ENCODE measurements at regions not wholly inside any gene's neighbourhood (a gene's known extent, or its start where the extent isn't known, plus 50 kb on each side); places are given as distances from the start of the nearest gene placed in this dataset.

DNA sequence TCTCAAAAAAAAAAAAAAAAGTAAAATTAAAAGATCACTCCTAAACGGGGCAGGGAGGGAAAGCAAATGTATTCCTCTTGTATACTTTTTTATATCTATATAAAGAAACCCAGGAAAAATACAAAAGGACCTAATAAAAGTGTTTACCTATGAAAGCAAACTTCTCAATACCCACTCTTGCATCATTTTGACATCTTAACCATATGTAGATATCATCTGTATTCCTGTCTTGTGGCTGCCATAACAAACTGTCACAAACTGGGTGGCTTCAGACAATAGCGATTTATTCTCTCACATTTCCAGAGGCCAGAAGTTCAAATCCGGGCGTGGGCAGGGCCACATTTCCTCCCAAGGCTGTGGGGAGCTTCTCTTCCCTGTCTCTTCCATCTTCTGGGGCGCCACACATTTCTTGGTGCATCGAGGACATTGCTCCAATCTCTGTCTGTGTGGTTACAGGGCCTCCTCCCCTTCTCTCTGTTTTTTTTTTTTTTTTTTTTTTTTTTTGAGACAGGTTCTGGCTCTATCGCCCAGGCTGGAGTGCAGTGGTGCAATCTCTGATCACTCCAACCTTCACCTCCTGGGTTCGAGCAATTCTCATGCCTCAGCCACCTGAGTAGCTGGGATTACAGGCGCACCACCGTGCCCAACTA lies 58.4 kb upstream of the IL17B start:
- POLR2A ChIA-PET, result interaction anchor here (0.6 to 1.7 kb wide), 2 partner anchors 8 to 177 kb away, joined by 3 to 4 read pairs; no protein-coding TSS in a partner anchor
- ATAC-seq (no peak), DNase-seq (ENCODE audit: low read depth, low spot score) (no peak)
- H3K27me3 ChIP-seq (ENCODE audit: insufficient read depth, low read length), result no peaks in the 10 kb centered on the region
- no peaks in the 10 kb centered on the region for H4K20me1 ChIP-seq (ENCODE audit: insufficient read depth)
- no TSS peak for BruUV-seq (replicated peaks)
- H3K4me3 ChIP-seq (replicated peaks in 1 of 2; ENCODE audit: low read depth in 1 of 2, low read length in 2 of 2), result no peak overlapping the region
- TF ChIP-seq RAD21 (IDR thresholded peaks at IDR 0.05; ENCODE audit: low read depth) (no peak), FOSL1 (IDR thresholded peaks at IDR 0.05; ENCODE audit: low read depth) (no peak), YY1 (IDR thresholded peaks at IDR 0.05; ENCODE audit: extremely low read depth, insufficient replicate concordance, low read depth, low read length) (no peak), CBX3 (IDR thresholded peaks at IDR 0.05; ENCODE audit: low read depth) (no peak), SIN3A (IDR thresholded peaks at IDR 0.05; ENCODE audit: low read depth) (no peak), CEBPB (IDR thresholded peaks at IDR 0.05; ENCODE audit: low read depth) (no peak), ZNF274 (IDR thresholded peaks at IDR 0.05; ENCODE audit: low read depth, low read length) (no peak), SP1 (IDR thresholded peaks at IDR 0.05; ENCODE audit: low read depth) (no peak)
- no peaks in the 10 kb centered on the region for H3K9me2 ChIP-seq (ENCODE audit: insufficient read depth)
- H2AFZ ChIP-seq (ENCODE audit: low read depth, low read length, poor library complexity, severe bottlenecking), result no peak overlapping the region
- RAD21 ChIA-PET (ENCODE audit: low non-redundant PET in 1 of 2, low total read pairs in 2 of 2, uncharacterized antibody in 2 of 2, unreplicated experiment in 2 of 2), result no interaction called here
- no peak overlapping the region for H3K27ac ChIP-seq (ENCODE audit: low read depth, low read length)
- H3K36me3 ChIP-seq (ENCODE audit: control insufficient read depth in 1 of 2, insufficient read depth in 2 of 2, low read length in 2 of 2), result no peaks in the 10 kb centered on the region
- H3K79me2 ChIP-seq (ENCODE audit: insufficient read depth, low read length), result no peaks in the 10 kb centered on the region
- H3K4me2 ChIP-seq (ENCODE audit: low read length), result no peak overlapping the region
- intact Hi-C loops (cut with micrococcal nuclease), result no loop called here
- H3K4me1 ChIP-seq (ENCODE audit: control insufficient read depth in 1 of 2, insufficient read depth in 2 of 2, low read length in 2 of 2), result peaks cover 27 to 60% of the 10 kb centered on the region in 2 experiments
- no peaks in the 10 kb centered on the region for H3K9me3 ChIP-seq (ENCODE audit: control insufficient read depth in 1 of 2, insufficient read depth in 1 of 2, low read depth in 1 of 2, low read length in 2 of 2)
- H3K9ac ChIP-seq (ENCODE audit: low read length), result no peak overlapping the region
- CTCF ChIA-PET, result no interaction called here

DNA sequence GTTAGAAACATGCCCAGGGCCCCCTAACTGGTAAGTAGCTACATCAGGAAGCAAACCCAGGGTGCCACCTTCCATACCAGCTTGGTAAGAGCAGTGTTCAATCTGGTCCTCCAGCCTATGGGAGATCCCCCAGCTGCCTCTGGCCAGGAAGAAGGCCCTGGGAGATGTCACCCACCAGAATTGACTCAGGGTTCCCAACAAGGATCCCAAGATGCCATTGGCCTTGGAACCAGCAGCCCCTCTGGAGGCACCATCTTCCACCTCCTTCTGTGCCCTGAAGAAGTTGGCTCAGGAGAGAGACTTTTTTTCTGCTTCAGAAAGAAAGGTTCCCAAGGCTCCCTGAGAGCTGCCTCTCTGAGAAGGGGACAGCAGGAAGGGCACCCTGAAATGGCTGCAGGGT lies 56.6 kb upstream of the IL17B start:
- no peaks in the 10 kb centered on the region for H3K36me3 ChIP-seq (ENCODE audit: control insufficient read depth in 1 of 2, insufficient read depth in 2 of 2, low read length in 2 of 2)
- ChIA-PET CTCF (interaction anchor here (0.9 to 5.3 kb wide), 7 partner anchors 11 to 183 kb away, joined by 3 to 45 read pairs (median 12); partner anchors contain the start of gene GRPEL2), RAD21 (ENCODE audit: low non-redundant PET in 1 of 2, low total read pairs in 2 of 2, uncharacterized antibody in 2 of 2, unreplicated experiment in 2 of 2) (no interaction called here), POLR2A (interaction anchor here (0.6 to 2.0 kb wide), 2 partner anchors 10 to 117 kb away, joined by 3 to 10 read pairs; no protein-coding TSS in a partner anchor)
- intact Hi-C loops (cut with micrococcal nuclease), result no loop called here
- TF ChIP-seq EGR1 (IDR thresholded peaks at IDR 0.05; ENCODE audit: low read depth) (no peak), SP1 (IDR thresholded peaks at IDR 0.05; ENCODE audit: low read depth) (no peak), TCF7L2 (IDR thresholded peaks at IDR 0.05; ENCODE audit: borderline replicate concordance, extremely low read depth, insufficient read depth, insufficient read length) (no peak), ZFX (IDR thresholded peaks at IDR 0.05) (no peak), SIN3A (IDR thresholded peaks at IDR 0.05; ENCODE audit: low read depth) (no peak), FOSL1 (IDR thresholded peaks at IDR 0.05; ENCODE audit: low read depth) (no peak)
- H3K9ac ChIP-seq (ENCODE audit: low read length), result no peak overlapping the region
- no peak overlapping the region for H3K27ac ChIP-seq (ENCODE audit: low read depth, low read length)
- no peak overlapping the region for H2AFZ ChIP-seq (ENCODE audit: low read depth, low read length, poor library complexity, severe bottlenecking)
- no TSS peak for BruUV-seq (replicated peaks)
- no peak overlapping the region for H3K4me3 ChIP-seq (replicated peaks in 1 of 2; ENCODE audit: low read depth in 1 of 2, low read length in 2 of 2)
- H3K9me2 ChIP-seq (ENCODE audit: insufficient read depth), result no peaks in the 10 kb centered on the region
- DNase-seq (ENCODE audit: low read depth, low spot score), result no peak
- no peaks in the 10 kb centered on the region for H3K9me3 ChIP-seq (ENCODE audit: control insufficient read depth in 1 of 2, insufficient read depth in 1 of 2, low read depth in 1 of 2, low read length in 2 of 2)
- H3K79me2 ChIP-seq (ENCODE audit: insufficient read depth, low read length), result no peaks in the 10 kb centered on the region
- peaks cover 29 to 59% of the 10 kb centered on the region in 2 experiments for H3K4me1 ChIP-seq (ENCODE audit: control insufficient read depth in 1 of 2, insufficient read depth in 2 of 2, low read length in 2 of 2)
- H3K4me2 ChIP-seq (ENCODE audit: low read length), result no peak overlapping the region
- no peak for ATAC-seq
- H3K27me3 ChIP-seq (ENCODE audit: insufficient read depth, low read length), result no peaks in the 10 kb centered on the region
- no peaks in the 10 kb centered on the region for H4K20me1 ChIP-seq (ENCODE audit: insufficient read depth)

Measured in HCT116 (cell line).